ENCODE measurements at regions not wholly inside any gene's neighbourhood (a gene's known extent, or its start where the extent isn't known, plus 50 kb on each side); places are given as distances from the start of the nearest gene placed in this dataset.

- TF ChIP-seq, protein P1, sequence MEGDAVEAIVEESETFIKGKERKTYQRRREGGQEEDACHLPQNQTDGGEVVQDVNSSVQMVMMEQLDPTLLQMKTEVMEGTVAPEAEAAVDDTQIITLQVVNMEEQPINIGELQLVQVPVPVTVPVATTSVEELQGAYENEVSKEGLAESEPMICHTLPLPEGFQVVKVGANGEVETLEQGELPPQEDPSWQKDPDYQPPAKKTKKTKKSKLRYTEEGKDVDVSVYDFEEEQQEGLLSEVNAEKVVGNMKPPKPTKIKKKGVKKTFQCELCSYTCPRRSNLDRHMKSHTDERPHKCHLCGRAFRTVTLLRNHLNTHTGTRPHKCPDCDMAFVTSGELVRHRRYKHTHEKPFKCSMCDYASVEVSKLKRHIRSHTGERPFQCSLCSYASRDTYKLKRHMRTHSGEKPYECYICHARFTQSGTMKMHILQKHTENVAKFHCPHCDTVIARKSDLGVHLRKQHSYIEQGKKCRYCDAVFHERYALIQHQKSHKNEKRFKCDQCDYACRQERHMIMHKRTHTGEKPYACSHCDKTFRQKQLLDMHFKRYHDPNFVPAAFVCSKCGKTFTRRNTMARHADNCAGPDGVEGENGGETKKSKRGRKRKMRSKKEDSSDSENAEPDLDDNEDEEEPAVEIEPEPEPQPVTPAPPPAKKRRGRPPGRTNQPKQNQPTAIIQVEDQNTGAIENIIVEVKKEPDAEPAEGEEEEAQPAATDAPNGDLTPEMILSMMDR (IDR thresholded peaks at IDR 0.05): no peak
- TF ChIP-seq POLR2A (IDR thresholded peaks at IDR 0.05) (no peak), POLR2AphosphoS5 (IDR thresholded peaks at IDR 0.05) (no peak), EP300 (IDR thresholded peaks at IDR 0.05; ENCODE audit: low read depth) (no peak)
Observed at GRCh38 chr10:43994539-43994938, 345.9 kb upstream of the ZNF32 start.

All from transverse colon (tissue), 4 donors.